H9 (cell line): ENCODE measurements at regions not wholly inside any gene's neighbourhood (a gene's known extent, or its start where the extent isn't known, plus 50 kb on each side); places are given as distances from the start of the nearest gene placed in this dataset.

Experiments
- DNase-seq: peaks from one replicate; pipeline ENCODE4 v3.0.0-alpha.2; 2017
- H2AFZ ChIP-seq: one replicate; pipeline ENCODE4 v1.6.1; 2013; ENCODE audit warnings: mild to moderate bottlenecking, low read length, control low read depth, moderate library complexity
- H2AK5ac ChIP-seq: 2 replicates; pipeline ENCODE4 v1.6.1; 2013; ENCODE audit warnings: low read length, control low read depth, mixed read lengths; ENCODE audit not compliant: insufficient read length
- H2BK120ac ChIP-seq: one replicate; pipeline ENCODE4 v1.6.1; 2013; ENCODE audit warnings: low read depth, mild to moderate bottlenecking, low read length, control low read depth, inconsistent platforms; ENCODE audit not compliant: poor library complexity, severe bottlenecking
- H2BK12ac ChIP-seq: 2 replicates; pipeline ENCODE4 v1.6.1; 2013; ENCODE audit warnings: low read length, control low read depth, mixed read lengths, low read depth; ENCODE audit not compliant: insufficient read length
- H2BK15ac ChIP-seq: 2 replicates; pipeline ENCODE4 v1.6.1; 2013; ENCODE audit warnings: low read depth, low read length, control low read depth
- H2BK20ac ChIP-seq: one replicate; pipeline ENCODE4 v1.6.1; 2013; ENCODE audit warnings: low read depth, mild to moderate bottlenecking, low read length, control low read depth, inconsistent platforms; ENCODE audit not compliant: poor library complexity, severe bottlenecking
- H2BK5ac ChIP-seq: 2 replicates; pipeline ENCODE4 v1.6.1; 2013; ENCODE audit warnings: low read length, control low read depth, mixed read lengths; ENCODE audit not compliant: insufficient read length
- H3K14ac ChIP-seq: 2 replicates; pipeline ENCODE4 v1.6.1; 2013; ENCODE audit warnings: low read length, control low read depth; ENCODE audit not compliant: insufficient read depth
- H3K18ac ChIP-seq: 2 replicates; pipeline ENCODE4 v1.6.1; 2013; ENCODE audit warnings: low read depth, mild to moderate bottlenecking, mixed read lengths, low read length, control low read depth; ENCODE audit not compliant: insufficient read length
- H3K23ac ChIP-seq: 2 replicates; pipeline ENCODE4 v1.6.1; 2013; ENCODE audit warnings: low read length, control low read depth, mixed read lengths, low read depth; ENCODE audit not compliant: insufficient read length
- H3K23me2 ChIP-seq: 2 replicates; pipeline ENCODE4 v1.6.1; 2013; ENCODE audit warnings: low read depth, mild to moderate bottlenecking, mixed read lengths, low read length, control low read depth; ENCODE audit not compliant: insufficient read length, poor library complexity, severe bottlenecking
- H3K27ac ChIP-seq: 2 replicates; pipeline ENCODE4 v1.5.1; 2013; ENCODE audit warnings: low read length, control low read depth, mixed read lengths, low read depth; ENCODE audit not compliant: insufficient read length
- H3K27me3 ChIP-seq: 2 replicates; pipeline ENCODE4 v1.6.1; 2013; ENCODE audit warnings: low read length, control low read depth, inconsistent platforms; ENCODE audit not compliant: insufficient read depth
- H3K4ac ChIP-seq: 2 replicates; pipeline ENCODE4 v1.6.1; 2013; ENCODE audit warnings: low read depth, mild to moderate bottlenecking, control low read depth, inconsistent platforms, low read length, moderate library complexity
- H3K4me1 ChIP-seq: 2 replicates; pipeline ENCODE4 v1.6.1; 2013; ENCODE audit warnings: low read length, control low read depth, inconsistent platforms; ENCODE audit not compliant: insufficient read depth
- H3K4me2 ChIP-seq: 2 replicates; pipeline ENCODE4 v1.6.1; 2013; ENCODE audit warnings: low read length, control low read depth, mixed read lengths; ENCODE audit not compliant: insufficient read length, insufficient read depth
- H3K56ac ChIP-seq: 2 replicates; pipeline ENCODE4 v1.6.1; 2013; ENCODE audit warnings: low read depth, mild to moderate bottlenecking, mixed read lengths, low read length, control low read depth; ENCODE audit not compliant: insufficient read length
- H3K79me1 ChIP-seq: 2 replicates; pipeline ENCODE4 v1.6.1; 2013; ENCODE audit warnings: low read depth, mild to moderate bottlenecking, moderate library complexity, low read length, control low read depth, inconsistent platforms; ENCODE audit not compliant: insufficient read depth, poor library complexity, severe bottlenecking
- H3K79me2 ChIP-seq: 2 replicates; pipeline ENCODE4 v1.6.1; 2013; ENCODE audit warnings: low read length, control low read depth, inconsistent platforms; ENCODE audit not compliant: insufficient read depth
- H3K9ac ChIP-seq: 2 replicates; pipeline ENCODE4 v1.6.1; 2013; ENCODE audit warnings: low read length, control low read depth, mixed read lengths; ENCODE audit not compliant: insufficient read length; ENCODE audit errors: extremely low read depth
- H3K9me3 ChIP-seq: one replicate; pipeline ENCODE4 v1.6.1; 2013; ENCODE audit warnings: low read depth, low read length, inconsistent platforms; ENCODE audit not compliant: control insufficient read depth
- H3T11ph ChIP-seq: one replicate; pipeline ENCODE4 v1.6.1; 2013; ENCODE audit warnings: mild to moderate bottlenecking, low read length, control low read depth, inconsistent platforms
- H4K20me1 ChIP-seq: one replicate; pipeline ENCODE4 v1.6.1; 2013; ENCODE audit not compliant: control insufficient read depth, insufficient read length, insufficient read depth
- H4K5ac ChIP-seq: 2 replicates; pipeline ENCODE4 v1.6.1; 2013; ENCODE audit warnings: low read depth, mild to moderate bottlenecking, mixed read lengths, low read length, control low read depth; ENCODE audit not compliant: insufficient read length
- H4K8ac ChIP-seq: replicated peaks from 2 replicates; pipeline ENCODE4 v1.6.1; 2013; ENCODE audit warnings: low read length, control low read depth, mixed read lengths, low read depth; ENCODE audit not compliant: insufficient read length
- H4K91ac ChIP-seq: 2 replicates; pipeline ENCODE4 v1.6.1; 2013; ENCODE audit warnings: low read depth, mild to moderate bottlenecking, moderate library complexity, mixed read lengths, low read length, control low read depth; ENCODE audit not compliant: insufficient read length
- H3K27ac Mint-ChIP-seq, 3 experiments: 2 replicates in 2 of 3; 3 replicates in 1 of 3; pipeline ENCODE4 v1.8.0; 2020 to 2021; ENCODE audit warnings: mixed read lengths in 3 of 3, mild to moderate bottlenecking in 1 of 3, moderate library complexity in 1 of 3
- H3K27me3 Mint-ChIP-seq: 2 replicates; pipeline ENCODE4 v1.8.0; 2021; ENCODE audit warnings: low read depth, mild to moderate bottlenecking, moderate library complexity, mixed read lengths
- H3K36me3 Mint-ChIP-seq, 3 experiments: 2 replicates in 2 of 3; 3 replicates in 1 of 3; pipeline ENCODE4 v1.8.0; 2020 to 2021; ENCODE audit warnings: low read depth in 3 of 3, mixed read lengths in 3 of 3; ENCODE audit not compliant: insufficient read depth in 1 of 3
- H3K4me1 Mint-ChIP-seq, 2 experiments: 2 replicates each; pipeline ENCODE4 v1.8.0; 2020; ENCODE audit warnings: mixed read lengths in 2 of 2
- H3K4me3 Mint-ChIP-seq, 2 experiments: 2 replicates in 1 of 2; 3 replicates in 1 of 2; pipeline ENCODE4 v1.8.0; 2020 to 2021; ENCODE audit warnings: mild to moderate bottlenecking in 2 of 2, mixed read lengths in 2 of 2, moderate library complexity in 1 of 2
- H3K9me3 Mint-ChIP-seq, 2 experiments: 2 replicates in 1 of 2; 3 replicates in 1 of 2; pipeline ENCODE4 v1.8.0; 2020; ENCODE audit warnings: mild to moderate bottlenecking in 2 of 2, mixed read lengths in 2 of 2, moderate library complexity in 1 of 2
- CTCF ChIP-seq: fragments of 200-600 bp; sonication (generic); conservative IDR thresholded peaks from 3 replicates; pipeline ENCODE4 v1.8.0; 2021; ENCODE audit warnings: antibody characterized with exemption, mild to moderate bottlenecking
- WGBS: extraction: QIAGEN DNeasy Blood & Tissue Kit; methylation state at CpG from one replicate; pipeline ENCODE4 v1.1.7; 2013; ENCODE audit warnings: missing lambda C conversion rate, low lambda C conversion rate, mixed read lengths; ENCODE audit not compliant: insufficient read length; ENCODE audit errors: extremely low coverage; 5-methylcytosine and 5-hydroxymethylcytosine counted together

- no peak overlapping the region for H2BK12ac ChIP-seq
- H2BK120ac ChIP-seq, result no peak overlapping the region
- no peak overlapping the region for H3T11ph ChIP-seq
- no peak for TF ChIP-seq CTCF
- no peak overlapping the region for H2BK5ac ChIP-seq
- H3K4me2 ChIP-seq, result no peak overlapping the region
- no peaks in the 10 kb centered on the region for H3K79me1 ChIP-seq
- H3K18ac ChIP-seq, result no peak overlapping the region
- Mint-ChIP-seq H3K4me1 (no peaks in the 10 kb centered on the region), H3K9me3 (peaks cover 0 to 4% of the 10 kb centered on the region in 2 experiments; a peak in 2 of 5 replicates), H3K27ac (no peak overlapping the region), H3K27me3 (peaks cover 12% of the 10 kb centered on the region), H3K36me3 (no peaks in the 10 kb centered on the region), H3K4me3 (no peak overlapping the region)
- no peak overlapping the region for H3K14ac ChIP-seq
- H4K20me1 ChIP-seq, result no peaks in the 10 kb centered on the region
- H3K9ac ChIP-seq, result no peak overlapping the region
- no peaks in the 10 kb centered on the region for H3K27me3 ChIP-seq
- H3K79me2 ChIP-seq, result no peaks in the 10 kb centered on the region
- H2BK20ac ChIP-seq, result no peak overlapping the region
- no CpG with 5 or more reads among the region's 8 CpGs for WGBS
- no peaks in the 10 kb centered on the region for H3K4me1 ChIP-seq
- no peak overlapping the region for H3K56ac ChIP-seq
- no peak overlapping the region for H4K5ac ChIP-seq
- H3K9me3 ChIP-seq, result no peaks in the 10 kb centered on the region
- no peak overlapping the region for H4K8ac ChIP-seq
- no peak overlapping the region for H2AK5ac ChIP-seq
- no peak for DNase-seq
- no peak overlapping the region for H3K4ac ChIP-seq
- H3K27ac ChIP-seq, result no peak overlapping the region
- no peak overlapping the region for H2AFZ ChIP-seq
- H2BK15ac ChIP-seq, result no peak overlapping the region
- H3K23ac ChIP-seq, result no peak overlapping the region
- H3K23me2 ChIP-seq, result no peaks in the 10 kb centered on the region
- no peak overlapping the region for H4K91ac ChIP-seq
Measured at GRCh38 chr7:35528381-35528977, 166.5 kb downstream of the HERPUD2 start.
